ENCODE measurements at regions not wholly inside any gene's neighbourhood (a gene's known extent, or its start where the extent isn't known, plus 50 kb on each side); places are given as distances from the start of the nearest gene placed in this dataset.

DNA sequence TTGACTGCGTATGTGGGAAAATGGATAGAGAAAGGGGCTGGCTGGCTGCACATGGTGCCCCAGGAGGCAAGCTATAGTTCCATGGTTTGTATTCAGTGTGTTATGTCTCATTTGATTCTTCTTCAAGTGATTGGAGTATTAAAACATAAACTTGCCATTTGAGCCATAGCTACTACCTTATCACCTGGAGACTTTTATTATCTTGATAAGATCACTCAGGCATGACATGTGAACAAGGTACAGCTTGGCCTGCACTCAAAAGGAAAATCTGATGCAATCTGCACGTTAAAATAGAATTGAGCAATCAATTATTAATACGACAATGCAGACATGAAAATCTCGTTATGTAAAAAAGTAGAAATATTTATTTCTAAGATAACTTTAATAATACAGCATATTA, 116.9 kb downstream of the RND3 start:
- no peaks in the 10 kb centered on the region for H3K36me3 ChIP-seq (ENCODE audit: low read depth, low read length)
- no peak overlapping the region for H3K4me2 ChIP-seq (ENCODE audit: low read length)
- no peaks in the 10 kb centered on the region for H3K79me2 ChIP-seq (ENCODE audit: low read length)
- DNase-seq (no peak), ATAC-seq (no peak)
- intact Hi-C loops (cut with micrococcal nuclease), result no loop called here
- no peak overlapping the region for H2AFZ ChIP-seq (ENCODE audit: low read length)
- no peak overlapping the region for H3K9ac ChIP-seq (ENCODE audit: low read length)
- H3K27ac ChIP-seq (ENCODE audit: low read length), result no peak overlapping the region
- no peaks in the 10 kb centered on the region for H3F3A ChIP-seq (ENCODE audit: low read length, unreplicated experiment)
- no peaks in the 10 kb centered on the region for H3K27me3 ChIP-seq (ENCODE audit: low read length)
- ChIA-PET CTCF (no interaction called here), POLR2A (ENCODE audit: unreplicated experiment) (no interaction called here)
- H4K20me1 ChIP-seq (ENCODE audit: low read length), result no peaks in the 10 kb centered on the region
- TF ChIP-seq, protein P1, sequence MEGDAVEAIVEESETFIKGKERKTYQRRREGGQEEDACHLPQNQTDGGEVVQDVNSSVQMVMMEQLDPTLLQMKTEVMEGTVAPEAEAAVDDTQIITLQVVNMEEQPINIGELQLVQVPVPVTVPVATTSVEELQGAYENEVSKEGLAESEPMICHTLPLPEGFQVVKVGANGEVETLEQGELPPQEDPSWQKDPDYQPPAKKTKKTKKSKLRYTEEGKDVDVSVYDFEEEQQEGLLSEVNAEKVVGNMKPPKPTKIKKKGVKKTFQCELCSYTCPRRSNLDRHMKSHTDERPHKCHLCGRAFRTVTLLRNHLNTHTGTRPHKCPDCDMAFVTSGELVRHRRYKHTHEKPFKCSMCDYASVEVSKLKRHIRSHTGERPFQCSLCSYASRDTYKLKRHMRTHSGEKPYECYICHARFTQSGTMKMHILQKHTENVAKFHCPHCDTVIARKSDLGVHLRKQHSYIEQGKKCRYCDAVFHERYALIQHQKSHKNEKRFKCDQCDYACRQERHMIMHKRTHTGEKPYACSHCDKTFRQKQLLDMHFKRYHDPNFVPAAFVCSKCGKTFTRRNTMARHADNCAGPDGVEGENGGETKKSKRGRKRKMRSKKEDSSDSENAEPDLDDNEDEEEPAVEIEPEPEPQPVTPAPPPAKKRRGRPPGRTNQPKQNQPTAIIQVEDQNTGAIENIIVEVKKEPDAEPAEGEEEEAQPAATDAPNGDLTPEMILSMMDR (conservative IDR thresholded peaks at IDR 0.05; ENCODE audit: low read depth, low read length), result no peak
- no peak for TF ChIP-seq EZH2phosphoT487 (IDR thresholded peaks at IDR 0.05; ENCODE audit: borderline replicate concordance, low read length)
- TF ChIP-seq EZH2 (IDR thresholded peaks at IDR 0.05; ENCODE audit: low read length, unreplicated experiment), result no peak
- no peaks in the 10 kb centered on the region for H3K9me3 ChIP-seq (ENCODE audit: low read length)
- H3K4me3 ChIP-seq (ENCODE audit: low read length), result no peak overlapping the region
- no TSS peak for BruUV-seq (replicated peaks)
- H3K4me1 ChIP-seq (ENCODE audit: insufficient read depth, low read length), result no peaks in the 10 kb centered on the region
- 0 out of 2 replicates have a peak, but pooled peaks cover 3% of the 10 kb centered on the region for H3K9me2 ChIP-seq (replicated peaks; ENCODE audit: low read length)

- TF ChIP-seq EZH2 (IDR thresholded peaks at IDR 0.05; ENCODE audit: low read length, unreplicated experiment) (no peak), EZH2phosphoT487 (IDR thresholded peaks at IDR 0.05; ENCODE audit: borderline replicate concordance, low read length) (no peak)
- TF ChIP-seq, protein P1 (conservative IDR thresholded peaks at IDR 0.05; ENCODE audit: low read depth, low read length), result no peak
- Histone ChIP-seq H3K27ac (ENCODE audit: low read length) (no peak overlapping the region), H3K4me2 (ENCODE audit: low read length) (no peak overlapping the region), H3K4me3 (ENCODE audit: low read length) (no peak overlapping the region), H3K4me1 (ENCODE audit: insufficient read depth, low read length) (no peaks in the 10 kb centered on the region), H3K36me3 (ENCODE audit: low read depth, low read length) (no peaks in the 10 kb centered on the region), H3K9me2 (replicated peaks; ENCODE audit: low read length) (0 out of 2 replicates have a peak, but pooled peaks cover 3% of the 10 kb centered on the region), H3K9me3 (ENCODE audit: low read length) (no peaks in the 10 kb centered on the region), H3F3A (ENCODE audit: low read length, unreplicated experiment) (no peaks in the 10 kb centered on the region), H3K79me2 (ENCODE audit: low read length) (no peaks in the 10 kb centered on the region), H3K27me3 (ENCODE audit: low read length) (no peaks in the 10 kb centered on the region), H3K9ac (ENCODE audit: low read length) (no peak overlapping the region), H2AFZ (ENCODE audit: low read length) (no peak overlapping the region), H4K20me1 (ENCODE audit: low read length) (no peaks in the 10 kb centered on the region)
- ChIA-PET POLR2A (ENCODE audit: unreplicated experiment) (no interaction called here), CTCF (no interaction called here)
- no TSS peak for BruUV-seq (replicated peaks)
- intact Hi-C loops (cut with micrococcal nuclease), result no loop called here
- ATAC-seq, result no peak
- DNase-seq, result no peak
Measured at GRCh38 chr2:150369862-150370261, 117.6 kb downstream of the RND3 start.

GRCh38 chr2:150358468-150358807, 129.0 kb downstream of the RND3 start:
- Histone ChIP-seq H4K20me1 (ENCODE audit: low read length) (no peaks in the 10 kb centered on the region), H3K9me3 (ENCODE audit: low read length) (no peaks in the 10 kb centered on the region), H3K4me3 (ENCODE audit: low read length) (no peak overlapping the region), H3K4me2 (ENCODE audit: low read length) (no peak overlapping the region), H2AFZ (ENCODE audit: low read length) (no peak overlapping the region), H3K36me3 (ENCODE audit: low read depth, low read length) (no peaks in the 10 kb centered on the region), H3K9me2 (replicated peaks; ENCODE audit: low read length) (no peaks in the 10 kb centered on the region), H3K79me2 (ENCODE audit: low read length) (no peaks in the 10 kb centered on the region), H3F3A (ENCODE audit: low read length, unreplicated experiment) (no peaks in the 10 kb centered on the region), H3K4me1 (ENCODE audit: insufficient read depth, low read length) (no peaks in the 10 kb centered on the region), H3K27me3 (ENCODE audit: low read length) (no peaks in the 10 kb centered on the region), H3K9ac (ENCODE audit: low read length) (no peak overlapping the region), H3K27ac (ENCODE audit: low read length) (no peak overlapping the region)
- ChIA-PET POLR2A (ENCODE audit: unreplicated experiment) (no interaction called here), CTCF (no interaction called here)
- DNase-seq (no peak), ATAC-seq (no peak)
- intact Hi-C loops (cut with micrococcal nuclease), result no loop called here
- no peak for TF ChIP-seq EZH2 (IDR thresholded peaks at IDR 0.05; ENCODE audit: low read length, unreplicated experiment)
- TF ChIP-seq, protein P1 (conservative IDR thresholded peaks at IDR 0.05; ENCODE audit: low read depth, low read length), result no peak
- no TSS peak for BruUV-seq (replicated peaks)

Data from PC-3 (cell line).